Muscle layer of colon (tissue), 2 donors: ENCODE measurements at regions not wholly inside any gene's neighbourhood (a gene's known extent, or its start where the extent isn't known, plus 50 kb on each side); places are given as distances from the start of the nearest gene placed in this dataset.

Experiments used
- H3K27ac ChIP-seq: one replicate; pipeline ENCODE4 v1.7.0; 2013; ENCODE audit warnings: low read depth, mild to moderate bottlenecking, low read length, moderate library complexity
- H3K27me3 ChIP-seq, 2 donors: one replicate each; pipeline ENCODE4 v1.7.0; 2013; ENCODE audit warnings: low read length in 2 of 2, mild to moderate bottlenecking in 2 of 2; ENCODE audit not compliant: insufficient read depth in 2 of 2, control insufficient read depth in 1 of 2
- H3K36me3 ChIP-seq: one replicate; pipeline ENCODE4 v1.7.0; 2013; ENCODE audit warnings: mild to moderate bottlenecking, low read length; ENCODE audit not compliant: insufficient read depth
- H3K4me1 ChIP-seq: one replicate; pipeline ENCODE4 v1.7.0; 2013; ENCODE audit warnings: mild to moderate bottlenecking, low read length; ENCODE audit not compliant: insufficient read depth
- H3K4me3 ChIP-seq, 2 donors: one replicate each; pipeline ENCODE4 v1.7.0; 2013; ENCODE audit warnings: low read length in 2 of 2, low read depth in 1 of 2, mild to moderate bottlenecking in 1 of 2, moderate library complexity in 1 of 2
- H3K9ac ChIP-seq: one replicate; pipeline ENCODE4 v1.7.0; 2013; ENCODE audit warnings: low read length
- H3K9me3 ChIP-seq: one replicate; pipeline ENCODE4 v1.7.0; 2013; ENCODE audit warnings: mild to moderate bottlenecking, low read length
- donor health status: abdominal sarcoma.
- donor health status: Adenocarcinoma of cecum.

DNA sequence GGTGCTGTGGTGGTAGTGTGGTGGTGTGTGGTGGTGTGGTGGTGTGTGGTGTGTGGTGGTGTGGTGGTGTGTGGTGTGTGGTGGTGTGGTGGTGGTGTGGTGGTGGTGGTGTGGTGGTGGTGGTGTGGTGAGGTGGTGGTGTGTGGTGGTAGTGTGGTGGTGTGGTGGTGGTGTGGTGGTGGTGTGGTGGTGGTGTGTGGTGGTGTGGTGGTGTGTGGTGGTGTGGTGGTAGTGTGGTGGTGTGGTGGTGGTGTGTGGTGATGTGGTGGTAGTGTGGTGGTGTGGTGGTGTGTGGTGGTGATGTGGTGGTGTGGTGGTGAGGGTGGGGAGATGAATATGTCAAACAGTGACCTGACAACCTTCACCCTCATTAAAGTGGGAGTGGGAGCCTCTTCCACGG, 55.6 kb upstream of the DLGAP1 start:
- H3K9me3 ChIP-seq = no peaks in the 10 kb centered on the region
- no peaks in the 10 kb centered on the region for H3K27me3 ChIP-seq
- H3K4me1 ChIP-seq = no peaks in the 10 kb centered on the region
- H3K27ac ChIP-seq = no peak overlapping the region
- H3K4me3 ChIP-seq = no peak overlapping the region
- no peak overlapping the region for H3K9ac ChIP-seq
- H3K36me3 ChIP-seq = no peaks in the 10 kb centered on the region

- no peak overlapping the region for H3K9ac ChIP-seq
- H3K4me1 ChIP-seq = no peaks in the 10 kb centered on the region
- no peaks in the 10 kb centered on the region for H3K9me3 ChIP-seq
- no peak overlapping the region for H3K4me3 ChIP-seq
- H3K27me3 ChIP-seq = no peaks in the 10 kb centered on the region
- no peaks in the 10 kb centered on the region for H3K36me3 ChIP-seq
- no peak overlapping the region for H3K27ac ChIP-seq
Observed at GRCh38 chr18:4510160-4510559, 55.1 kb upstream of the DLGAP1 start.
